GM10266 (cell line): ENCODE measurements at regions not wholly inside any gene's neighbourhood (a gene's known extent, or its start where the extent isn't known, plus 50 kb on each side); places are given as distances from the start of the nearest gene placed in this dataset.

ENCODE experiments used
- DNase-seq: peaks from one replicate; pipeline ENCODE4 v3.0.0; 2012; ENCODE audit errors: extremely low spot score
- CTCF ChIP-seq: IDR thresholded peaks from 2 replicates; pipeline ENCODE4 v1.5.1; 2012; ENCODE audit warnings: mild to moderate bottlenecking, low read depth; ENCODE audit not compliant: control insufficient read depth, insufficient read depth; ENCODE audit errors: missing control alignments

GRCh38 chr13:106132216-106132615 lies 403.2 kb downstream of the EFNB2 start:
- no peak for DNase-seq
- no peak for TF ChIP-seq CTCF

- no peak for DNase-seq
- no peak for TF ChIP-seq CTCF
Observed at GRCh38 chr13:106129993-106130392, 405.5 kb downstream of the EFNB2 start.

GRCh38 chr13:106129273-106129672 lies 406.2 kb downstream of the EFNB2 start:
- no peak for DNase-seq
- no peak for TF ChIP-seq CTCF

- no peak for DNase-seq
- TF ChIP-seq CTCF, result no peak
Observed at GRCh38 chr13:106122234-106122633, 413.2 kb downstream of the EFNB2 start.

GRCh38 chr13:106121173-106121754 lies 414.2 kb downstream of the EFNB2 start:
- TF ChIP-seq CTCF, result no peak
- no peak for DNase-seq

GRCh38 chr13:106118996-106119395 lies 416.5 kb downstream of the EFNB2 start:
- TF ChIP-seq CTCF, result no peak
- no peak for DNase-seq

- no peak for DNase-seq
- TF ChIP-seq CTCF, result no peak
Observed at GRCh38 chr13:106118050-106118449, 417.4 kb downstream of the EFNB2 start.
